Right lobe of liver (tissue), 6 donors: ENCODE measurements at regions not wholly inside any gene's neighbourhood (a gene's known extent, or its start where the extent isn't known, plus 50 kb on each side); places are given as distances from the start of the nearest gene placed in this dataset.

Experiments used
- ATAC-seq, 4 donors: fragments of 200-7000 bp; cut with Tn5 transposase; one replicate each; pipeline ENCODE4 v1.9.1; 2020; ENCODE audit warnings: mild to moderate bottlenecking in 4 of 4, moderate library complexity in 4 of 4
- DNase-seq, 3 donors: peaks; one replicate each; pipeline ENCODE4 v3.0.0-alpha.2; 2020
- H3K27ac ChIP-seq, 3 donors: fragments of 200-600 bp; one replicate each; pipeline ENCODE4 v1.8.0; 2022
- H3K27me3 ChIP-seq, 2 donors: fragments of 200-600 bp; one replicate each; pipeline ENCODE4 v1.8.0; 2022
- H3K36me3 ChIP-seq, 4 donors: fragments of 200-600 bp; sonication (generic) in 1 of 4; one replicate each; pipeline versions ENCODE4 v1.5.1 to v1.8.0; 2017 to 2022; ENCODE audit warnings: control low read depth in 1 of 4
- H3K4me1 ChIP-seq, 4 donors: fragments of 200-600 bp; sonication (generic) in 1 of 4; one replicate each; pipeline versions ENCODE4 v1.5.1 to v1.8.0; 2017 to 2022; ENCODE audit warnings: control low read depth in 1 of 4
- H3K4me3 ChIP-seq, 3 donors: fragments of 200-600 bp; one replicate each; pipeline ENCODE4 v1.8.0; 2022
- H3K9me3 ChIP-seq, 4 donors: fragments of 200-600 bp; sonication (generic) in 1 of 4; one replicate each; pipeline versions ENCODE4 v1.5.1 to v1.8.0; 2017 to 2022; ENCODE audit warnings: control low read depth in 1 of 4
- CTCF ChIP-seq, 4 donors: fragments of 200-600 bp in 3 of 4; fragments of 450-650 bp in 1 of 4; IDR thresholded peaks; one replicate each; pipeline versions ENCODE4 v1.5.1 to v1.8.0; 2016 to 2022; ENCODE audit warnings: antibody characterized with exemption in 4 of 4, mild to moderate bottlenecking in 2 of 4
- POLR2A ChIP-seq: fragments of 450-650 bp; IDR thresholded peaks from one replicate; pipeline ENCODE4 v1.6.1; 2017; ENCODE audit warnings: antibody characterized with exemption, mild to moderate bottlenecking
- WGBS: methylation state at CpG from one replicate; pipeline ENCODE4 v1.1.6; 2018; ENCODE audit warnings: low coverage, low lambda C conversion rate; ENCODE audit not compliant: insufficient coverage; ENCODE audit errors: missing lambda C conversion rate; 5-methylcytosine and 5-hydroxymethylcytosine counted together
- intact Hi-C, 2 donors: fragments of 100-400 bp; cut with DNase I; formaldehyde crosslinking; loops; one replicate each; pipeline versions ENCODE4 v1.11.2 to v1.14.1; 2022
- donor health status: DM: no; HTN: yes; CAD: no.
- donor health status: DM: no; HTN: no; CAD: no.
- donor health status: DM: no; HTN: no; CAD: no.
- donor health status: DM: no; HTN: yes; CAD: no.
- donor health status: DM: no; HTN: yes; CAD: no.

GRCh38 chr12:63066136-63066535, 84.9 kb downstream of the AVPR1A start:
- TF ChIP-seq CTCF (IDR thresholded peaks at IDR 0.05) (no peak), POLR2A (no peak)
- DNase-seq (no peak), ATAC-seq (no peak)
- no peaks in the 10 kb centered on the region for H3K9me3 ChIP-seq
- 100% methylated on average over 1 of the region's 1 CpG for WGBS
- H3K4me3 ChIP-seq: no peak overlapping the region
- H3K36me3 ChIP-seq: no peaks in the 10 kb centered on the region
- intact Hi-C loops: loop anchor here in 1 of 2 donors (10.0 kb wide), 1 partner anchor 251 kb away; no protein-coding TSS in a partner anchor
- H3K27ac ChIP-seq: no peak overlapping the region
- H3K4me1 ChIP-seq: no peaks in the 10 kb centered on the region
- no peaks in the 10 kb centered on the region for H3K27me3 ChIP-seq

GRCh38 chr12:63064080-63064479, 86.9 kb downstream of the AVPR1A start:
- no peak overlapping the region for H3K4me3 ChIP-seq
- no peaks in the 10 kb centered on the region for H3K27me3 ChIP-seq
- WGBS: 28% methylated on average over 1 of the region's 1 CpG
- ATAC-seq (no peak), DNase-seq (no peak)
- TF ChIP-seq CTCF (IDR thresholded peaks at IDR 0.05) (no peak), POLR2A (no peak)
- no peaks in the 10 kb centered on the region for H3K36me3 ChIP-seq
- H3K9me3 ChIP-seq: no peaks in the 10 kb centered on the region
- intact Hi-C loops: loop anchor here in 1 of 2 donors (10.0 kb wide), 1 partner anchor 249 kb away; no protein-coding TSS in a partner anchor
- no peaks in the 10 kb centered on the region for H3K4me1 ChIP-seq
- no peak overlapping the region for H3K27ac ChIP-seq

GRCh38 chr12:63056649-63057048, 94.4 kb downstream of the AVPR1A start:
- Histone ChIP-seq H3K4me1 (no peaks in the 10 kb centered on the region), H3K9me3 (no peaks in the 10 kb centered on the region), H3K27me3 (no peaks in the 10 kb centered on the region), H3K36me3 (no peaks in the 10 kb centered on the region), H3K27ac (no peak overlapping the region), H3K4me3 (no peak overlapping the region)
- no peak for ATAC-seq
- DNase-seq: no peak
- intact Hi-C loops: no loop called here
- TF ChIP-seq POLR2A: no peak
- TF ChIP-seq CTCF (IDR thresholded peaks at IDR 0.05): no peak

GRCh38 chr12:63052696-63053095, 98.3 kb downstream of the AVPR1A start:
- Histone ChIP-seq H3K9me3 (no peaks in the 10 kb centered on the region), H3K27me3 (no peaks in the 10 kb centered on the region), H3K4me3 (no peak overlapping the region), H3K36me3 (no peaks in the 10 kb centered on the region), H3K27ac (no peak overlapping the region), H3K4me1 (no peaks in the 10 kb centered on the region)
- ATAC-seq: no peak
- TF ChIP-seq POLR2A: no peak
- TF ChIP-seq CTCF (IDR thresholded peaks at IDR 0.05): no peak
- DNase-seq: no peak
- intact Hi-C loops: no loop called here

- intact Hi-C loops: no loop called here
- H3K27me3 ChIP-seq: no peaks in the 10 kb centered on the region
- TF ChIP-seq POLR2A (no peak), CTCF (IDR thresholded peaks at IDR 0.05) (no peak)
- 0% methylated on average over 1 of the region's 1 CpG for whole genome bisulfite sequencing
- no peak overlapping the region for H3K4me3 ChIP-seq
- no peak overlapping the region for H3K27ac ChIP-seq
- H3K36me3 ChIP-seq: no peaks in the 10 kb centered on the region
- ATAC-seq (no peak), DNase-seq (no peak)
- H3K4me1 ChIP-seq: no peaks in the 10 kb centered on the region
- no peaks in the 10 kb centered on the region for H3K9me3 ChIP-seq
Measured at GRCh38 chr12:63047146-63047545, 103.9 kb downstream of the AVPR1A start.
